ENCODE measurements at regions not wholly inside any gene's neighbourhood (a gene's known extent, or its start where the extent isn't known, plus 50 kb on each side); places are given as distances from the start of the nearest gene placed in this dataset.

GRCh38 chr5:28380167-28380566, 1341.8 kb upstream of the CDH9 start:
- in situ Hi-C loops (cut with MboI; ENCODE audit: low sequenced_read_pairs, unreplicated experiment): no loop called here
- no peak for DNase-seq (ENCODE audit: low spot score)
- TF ChIP-seq CTCF (IDR thresholded peaks at IDR 0.05; ENCODE audit: borderline replicate concordance, control extremely low read depth, extremely low read depth, insufficient read depth, missing control alignments): no peak

- no peak for TF ChIP-seq CTCF (IDR thresholded peaks at IDR 0.05; ENCODE audit: borderline replicate concordance, control extremely low read depth, extremely low read depth, insufficient read depth, missing control alignments)
- DNase-seq (ENCODE audit: low spot score): no peak
- in situ Hi-C loops (cut with MboI; ENCODE audit: low sequenced_read_pairs, unreplicated experiment): no loop called here
Observed at GRCh38 chr5:28374492-28374967, 1336.1 kb upstream of the CDH9 start.

- no peak for TF ChIP-seq CTCF (IDR thresholded peaks at IDR 0.05; ENCODE audit: borderline replicate concordance, control extremely low read depth, extremely low read depth, insufficient read depth, missing control alignments)
- no peak for DNase-seq (ENCODE audit: low spot score)
- in situ Hi-C loops (cut with MboI; ENCODE audit: low sequenced_read_pairs, unreplicated experiment): no loop called here
Observed at GRCh38 chr5:28370896-28371295, 1332.5 kb upstream of the CDH9 start.

- no peak for DNase-seq (ENCODE audit: low spot score)
- TF ChIP-seq CTCF (IDR thresholded peaks at IDR 0.05; ENCODE audit: borderline replicate concordance, control extremely low read depth, extremely low read depth, insufficient read depth, missing control alignments): no peak
- in situ Hi-C loops (cut with MboI; ENCODE audit: low sequenced_read_pairs, unreplicated experiment): no loop called here
Observed at GRCh38 chr5:28369418-28369817, 1331.0 kb upstream of the CDH9 start.

- in situ Hi-C loops (cut with MboI; ENCODE audit: low sequenced_read_pairs, unreplicated experiment): no loop called here
- no peak for TF ChIP-seq CTCF (IDR thresholded peaks at IDR 0.05; ENCODE audit: borderline replicate concordance, control extremely low read depth, extremely low read depth, insufficient read depth, missing control alignments)
- DNase-seq (ENCODE audit: low spot score): no peak
Observed at GRCh38 chr5:28355831-28356230, 1317.4 kb upstream of the CDH9 start.

GRCh38 chr5:28346696-28347095, 1308.3 kb upstream of the CDH9 start:
- TF ChIP-seq CTCF (IDR thresholded peaks at IDR 0.05; ENCODE audit: borderline replicate concordance, control extremely low read depth, extremely low read depth, insufficient read depth, missing control alignments): no peak
- in situ Hi-C loops (cut with MboI; ENCODE audit: low sequenced_read_pairs, unreplicated experiment): no loop called here
- no peak for DNase-seq (ENCODE audit: low spot score)

Measured in GM13976 (cell line).